ENCODE measurements at regions not wholly inside any gene's neighbourhood (a gene's known extent, or its start where the extent isn't known, plus 50 kb on each side); places are given as distances from the start of the nearest gene placed in this dataset.

GRCh38 chr5:123671042-123671441, 159.1 kb downstream of the CSNK1G3 start:
- H3K9me3 ChIP-seq (replicated peaks in 1 of 11), result peaks cover 0 to 5% (median 0%) of the 10 kb centered on the region in 11 experiments; a peak in 3 of 22 replicates
- TF ChIP-seq Cebpa-rat (IDR thresholded peaks at IDR 0.05), result no peak
- no peak overlapping the region for H3K9ac ChIP-seq
- H3K27ac ChIP-seq, result no peak overlapping the region
- H3K4me1 ChIP-seq, result peaks cover 0 to 25% (median 7%) of the 10 kb centered on the region in 10 experiments; a peak in 8 of 20 replicates
- H4K20me1 ChIP-seq, result no peaks in the 10 kb centered on the region
- H3K4me3 ChIP-seq, result no peak overlapping the region
- H3K4me2 ChIP-seq, result peak overlapping the region in 1 of 11 experiments; percentile 41; a peak in 4 of 22 replicates
- H3K27me3 ChIP-seq, result no peaks in the 10 kb centered on the region
- no peaks in the 10 kb centered on the region for H3K36me3 ChIP-seq
